NCI-H2227 treated with DMSO at 0.1 percent for 48 hours (cell line): ENCODE measurements at regions not wholly inside any gene's neighbourhood (a gene's known extent, or its start where the extent isn't known, plus 50 kb on each side); places are given as distances from the start of the nearest gene placed in this dataset.
"Not testable (repeated sequence)": the region's sequence is repeated elsewhere in the genome, so short reads cannot be mapped to it uniquely, and the experiment has no call there.

Experiments
- DNase-seq: peaks from one replicate; lab custom pipeline; 2025; lab: John Stamatoyannopoulos, UW

DNA sequence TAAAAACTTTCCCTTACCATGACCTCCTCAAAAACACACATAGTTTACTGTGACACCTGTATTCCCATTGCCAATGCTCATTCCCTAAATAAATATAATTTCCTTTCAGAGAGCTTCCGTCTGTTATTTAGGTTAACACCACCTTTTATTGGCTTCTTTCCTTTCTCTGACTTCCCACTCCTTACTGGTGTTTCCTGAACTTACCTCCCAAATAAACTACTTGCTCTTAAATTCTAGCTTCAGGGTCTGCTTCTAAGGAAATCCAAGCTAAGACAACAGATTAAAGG is 67.4 kb upstream of the ZNF746 start:
- no peak for DNase-seq

- DNase-seq, result no peak
Measured at GRCh38 chr7:149564340-149565095, 66.9 kb upstream of the ZNF746 start.

- DNase-seq, result no peak
Measured at GRCh38 chr7:149562602-149563001, 65.0 kb upstream of the ZNF746 start.

DNA sequence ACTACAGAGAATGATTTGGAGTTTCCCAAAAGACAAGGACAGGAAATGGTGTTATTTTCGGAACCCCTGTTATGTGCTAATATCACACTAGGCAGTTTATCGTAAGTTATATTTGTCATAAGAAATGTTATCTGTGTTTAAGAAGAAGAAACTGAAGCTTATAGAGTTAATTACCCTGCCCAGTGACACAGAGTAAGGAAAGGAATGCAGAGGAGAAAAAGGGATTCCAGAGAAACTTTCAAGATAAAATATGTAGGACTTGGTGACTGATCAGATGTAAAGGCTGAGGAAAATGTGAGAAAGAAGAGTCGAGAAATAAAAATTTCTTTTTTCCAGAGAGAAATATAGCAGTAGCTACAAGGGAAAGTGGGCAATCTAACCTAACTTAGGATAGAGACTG is 63.5 kb upstream of the ZNF746 start:
- no peak for DNase-seq

- DNase-seq, result no peak
Measured at GRCh38 chr7:149559711-149560110, 62.1 kb upstream of the ZNF746 start.

DNA sequence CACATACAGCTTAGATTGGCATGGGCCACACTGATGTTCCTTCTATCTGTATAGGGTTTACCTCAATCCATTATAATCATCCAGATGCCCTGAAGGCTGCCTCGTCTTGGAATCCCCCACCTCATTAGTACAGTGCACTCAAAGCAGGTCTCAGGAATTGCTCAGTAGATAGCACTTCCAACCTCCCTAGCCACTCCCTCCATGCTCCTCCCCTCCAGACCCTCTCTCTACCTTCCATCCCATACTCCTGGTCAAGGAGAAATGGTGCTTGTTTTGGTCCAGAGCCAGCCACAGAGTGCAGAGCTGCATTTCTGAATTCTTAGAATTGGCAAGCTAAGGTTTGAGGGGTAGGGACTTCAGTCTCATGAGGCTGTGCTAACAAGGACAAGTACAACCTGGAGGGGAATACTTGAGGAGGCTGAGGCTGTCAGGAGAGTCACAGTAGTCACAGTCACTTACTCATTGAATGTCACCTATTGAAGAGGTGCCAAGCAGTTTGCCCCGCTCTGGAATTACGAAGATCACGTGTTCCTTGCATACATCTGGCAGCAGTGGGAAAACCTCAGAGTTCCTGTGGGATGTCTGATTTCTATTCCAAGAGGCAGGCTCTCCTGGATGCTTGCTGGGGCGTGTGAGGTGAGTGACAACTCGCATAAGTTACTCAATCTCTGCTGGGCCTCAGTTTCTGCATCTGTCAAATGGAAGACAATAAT is 60.7 kb upstream of the ZNF746 start:
- DNase-seq, result no peak

DNA sequence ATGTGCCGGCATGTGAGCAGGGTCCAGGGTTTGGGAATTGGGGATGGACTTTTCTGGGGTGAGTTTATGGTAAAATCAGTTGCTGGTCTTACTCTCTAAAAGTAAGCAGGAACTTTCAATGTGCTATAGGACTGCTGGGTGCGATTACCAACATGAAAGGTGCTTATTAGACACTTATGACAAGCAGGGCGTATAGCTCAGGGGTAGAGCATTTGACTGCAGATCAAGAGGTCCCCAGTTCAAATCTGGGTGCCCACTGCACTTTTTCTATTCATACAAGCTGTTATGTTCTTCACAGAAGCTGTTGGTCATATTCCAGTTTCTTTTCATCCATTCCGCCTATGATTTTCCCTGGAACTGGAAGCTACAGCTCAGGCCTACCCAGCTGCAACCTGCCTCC is 58.9 kb upstream of the ZNF746 start:
- DNase-seq, result not testable (repeated sequence)

GRCh38 chr7:149554821-149555220 is 57.2 kb upstream of the ZNF746 start:
- DNase-seq, result not testable (repeated sequence)

GRCh38 chr7:149553991-149554390 is 56.4 kb upstream of the ZNF746 start:
- DNase-seq, result not testable (repeated sequence)

GRCh38 chr7:149552799-149553198 is 55.2 kb upstream of the ZNF746 start:
- no peak for DNase-seq
